IMR-90 (cell line): ENCODE measurements at regions not wholly inside any gene's neighbourhood (a gene's known extent, or its start where the extent isn't known, plus 50 kb on each side); places are given as distances from the start of the nearest gene placed in this dataset.

ENCODE experiments used
- ATAC-seq: fragments of 200-7000 bp; cut with Tn5 transposase; 2 replicates; pipeline ENCODE4 v1.9.1; 2020; ENCODE audit warnings: low read depth, mild to moderate bottlenecking, moderate library complexity
- BruUV-seq: library from RNA; stranded (reverse); fragments of 400-500 nt; replicated peaks from 2 replicates; lab custom pipeline; 2021; lab: Mats Ljungman, UMichigan
- CTCF ChIA-PET: fragments of 300-600 bp; formaldehyde crosslinking; extraction: SDS; loops from one replicate; lab custom pipeline; 2021; ENCODE audit warnings: antibody characterized with exemption; lab: Yijun Ruan, JAX
- POLR2A ChIA-PET: fragments of 300-600 bp; sonication (Branson Sonifier 250); formaldehyde crosslinking; loops from one replicate; lab custom pipeline; 2022; ENCODE audit warnings: antibody characterized with exemption; ENCODE audit not compliant: unreplicated experiment; lab: Charles Lee
- DNase-seq: peaks from one replicate; pipeline ENCODE4 v3.0.0; 2013
- H2AFZ ChIP-seq: replicated peaks from 2 replicates; pipeline ENCODE3; 2013; ENCODE audit warnings: low read length, mild to moderate bottlenecking; ENCODE audit not compliant: poor library complexity
- H2AK5ac ChIP-seq: 2 replicates; pipeline ENCODE4 v1.6.1; 2013; ENCODE audit warnings: low read depth, low read length, inconsistent platforms
- H2AK9ac ChIP-seq: replicated peaks from 2 replicates; pipeline ENCODE3; 2013; ENCODE audit warnings: mild to moderate bottlenecking, low read depth, low read length, moderate library complexity; ENCODE audit not compliant: poor library complexity
- H2BK120ac ChIP-seq: 2 replicates; pipeline ENCODE4 v1.6.1; 2013; ENCODE audit warnings: low read depth, low read length, inconsistent platforms
- H2BK15ac ChIP-seq: 3 replicates; pipeline ENCODE4 v1.6.1; 2013; ENCODE audit warnings: low read depth, low read length, inconsistent platforms
- H2BK20ac ChIP-seq: 2 replicates; pipeline ENCODE4 v1.6.1; 2013; ENCODE audit warnings: low read depth, mild to moderate bottlenecking, inconsistent platforms, low read length, moderate library complexity
- H2BK5ac ChIP-seq: 2 replicates; pipeline ENCODE4 v1.6.1; 2013; ENCODE audit warnings: mild to moderate bottlenecking, low read depth, low read length, inconsistent platforms; ENCODE audit not compliant: poor library complexity, severe bottlenecking
- H3K14ac ChIP-seq: replicated peaks from 2 replicates; pipeline ENCODE4 v1.6.1; 2013; ENCODE audit warnings: low read depth, low read length, inconsistent platforms
- H3K18ac ChIP-seq: 2 replicates; pipeline ENCODE4 v1.6.1; 2013; ENCODE audit warnings: low read depth, low read length, control low read depth
- H3K23ac ChIP-seq: 2 replicates; pipeline ENCODE4 v1.6.1; 2013; ENCODE audit warnings: low read depth, low read length, inconsistent platforms
- H3K27ac ChIP-seq: 2 replicates; pipeline ENCODE4 v1.5.1; 2013; ENCODE audit warnings: mild to moderate bottlenecking, control low read depth, low read length; ENCODE audit not compliant: insufficient read depth
- H3K27me3 ChIP-seq: 2 replicates; pipeline ENCODE4 v1.6.1; 2013; ENCODE audit warnings: low read length; ENCODE audit not compliant: control insufficient read depth, insufficient read depth
- H3K36me3 ChIP-seq: 2 replicates; pipeline ENCODE4 v1.6.1; 2013; ENCODE audit warnings: low read length, mixed read lengths; ENCODE audit not compliant: control insufficient read depth, insufficient read depth
- H3K4ac ChIP-seq: 2 replicates; pipeline ENCODE4 v1.6.1; 2013; ENCODE audit warnings: low read depth, low read length, inconsistent platforms
- H3K4me1 ChIP-seq: 2 replicates; pipeline ENCODE4 v1.6.1; 2013; ENCODE audit warnings: low read length, mixed read lengths; ENCODE audit not compliant: control insufficient read depth, insufficient read depth
- H3K4me2 ChIP-seq: 2 replicates; pipeline ENCODE4 v1.6.1; 2013; ENCODE audit warnings: low read depth, mild to moderate bottlenecking, control low read depth, low read length, moderate library complexity
- H3K4me3 ChIP-seq: 2 replicates; pipeline ENCODE4 v1.5.1; 2013; ENCODE audit warnings: low read depth, mild to moderate bottlenecking, control low read depth, low read length, moderate library complexity; ENCODE audit not compliant: insufficient read depth
- H3K56ac ChIP-seq: 2 replicates; pipeline ENCODE4 v1.6.1; 2013; ENCODE audit warnings: low read length, inconsistent platforms; ENCODE audit not compliant: insufficient read depth; ENCODE audit errors: extremely low read depth
- H3K79me1 ChIP-seq, 2 experiments: 2 replicates each; pipeline ENCODE4 v1.6.1; 2013; ENCODE audit warnings: low read length in 2 of 2, inconsistent platforms in 1 of 2, low read depth in 1 of 2
- H3K9ac ChIP-seq: 2 replicates; pipeline ENCODE4 v1.6.1; 2013; ENCODE audit warnings: low read depth, low read length, control low read depth
- H3K9me1 ChIP-seq: 2 replicates; pipeline ENCODE4 v1.6.1; 2013; ENCODE audit warnings: low read length, inconsistent platforms; ENCODE audit not compliant: insufficient read depth
- H3K9me3 ChIP-seq: 2 replicates; pipeline ENCODE4 v1.6.1; 2013; ENCODE audit warnings: low read length; ENCODE audit not compliant: control insufficient read depth, insufficient read depth
- H4K20me1 ChIP-seq: 2 replicates; pipeline ENCODE4 v1.6.1; 2013; ENCODE audit warnings: low read length, inconsistent platforms; ENCODE audit not compliant: insufficient read depth
- H4K5ac ChIP-seq: 2 replicates; pipeline ENCODE4 v1.6.1; 2013; ENCODE audit warnings: mild to moderate bottlenecking, low read depth, low read length, control low read depth
- H4K8ac ChIP-seq, 2 experiments: 2 replicates each; pipeline ENCODE4 v1.6.1; 2013; ENCODE audit warnings: low read depth in 2 of 2, low read length in 2 of 2, control low read depth in 1 of 2, inconsistent platforms in 1 of 2
- H4K91ac ChIP-seq: 2 replicates; pipeline ENCODE4 v1.6.1; 2013; ENCODE audit warnings: low read depth, low read length, inconsistent platforms; ENCODE audit not compliant: insufficient read depth
- BHLHE40 ChIP-seq: fragments of 150-350 bp; IDR thresholded peaks from 2 replicates; pipeline ENCODE4 v1.6.1; 2016; ENCODE audit warnings: mild to moderate bottlenecking, low read depth, low read length
- CEBPB ChIP-seq: IDR thresholded peaks from 2 replicates; pipeline ENCODE4 v1.6.1; 2012; ENCODE audit warnings: low read depth, low read length, improper control_type of control experiment
- CHD1 ChIP-seq: IDR thresholded peaks from 2 replicates; pipeline ENCODE4 v1.6.1; 2012; ENCODE audit warnings: low read depth, low read length, improper control_type of control experiment
- CTCF ChIP-seq: conservative IDR thresholded peaks from 2 replicates; pipeline ENCODE4 v1.5.1; 2012; ENCODE audit warnings: mild to moderate bottlenecking, low read depth, low read length, improper control_type of control experiment
- ELK1 ChIP-seq: fragments of 150-350 bp; IDR thresholded peaks from 2 replicates; pipeline ENCODE4 v1.6.1; 2016; ENCODE audit warnings: low read depth, mild to moderate bottlenecking, low read length, moderate library complexity, borderline replicate concordance
- FOS ChIP-seq: fragments of 150-350 bp; IDR thresholded peaks from 2 replicates; pipeline ENCODE4 v1.6.1; 2016; ENCODE audit warnings: low read depth, low read length
- MAFK ChIP-seq: IDR thresholded peaks from 2 replicates; pipeline ENCODE4 v1.6.1; 2012; ENCODE audit warnings: low read depth, low read length, improper control_type of control experiment
- MAZ ChIP-seq: IDR thresholded peaks from 2 replicates; pipeline ENCODE4 v1.6.1; 2012; ENCODE audit warnings: low read depth, mild to moderate bottlenecking, low read length, improper control_type of control experiment, moderate library complexity, borderline replicate concordance
- MXI1 ChIP-seq: IDR thresholded peaks from 2 replicates; pipeline ENCODE4 v1.6.1; 2012; ENCODE audit warnings: low read depth, mild to moderate bottlenecking, low read length, moderate library complexity, borderline replicate concordance
- NFE2L2 ChIP-seq: fragments of 150-350 bp; IDR thresholded peaks from 2 replicates; pipeline ENCODE4 v1.6.1; 2016; ENCODE audit warnings: low read depth, mild to moderate bottlenecking, low read length
- POLR2A ChIP-seq: IDR thresholded peaks from 2 replicates; pipeline ENCODE4 v1.6.1; 2012; ENCODE audit warnings: mild to moderate bottlenecking, low read depth, low read length
- RAD21 ChIP-seq: IDR thresholded peaks from 2 replicates; pipeline ENCODE4 v1.6.1; 2012; ENCODE audit warnings: low read length, improper control_type of control experiment
- RCOR1 ChIP-seq: IDR thresholded peaks from 2 replicates; pipeline ENCODE4 v1.6.1; 2012; ENCODE audit warnings: mild to moderate bottlenecking, low read length, improper control_type of control experiment; ENCODE audit not compliant: insufficient replicate concordance
- RFX5 ChIP-seq: IDR thresholded peaks from 2 replicates; pipeline ENCODE4 v1.8.0; 2012; ENCODE audit warnings: low read depth, mild to moderate bottlenecking, low read length, moderate library complexity
- SMC3 ChIP-seq: fragments of 150-350 bp; IDR thresholded peaks from 2 replicates; pipeline ENCODE4 v1.6.1; 2016; ENCODE audit warnings: low read depth, mild to moderate bottlenecking, antibody characterized with exemption, low read length, moderate library complexity
- WGBS, 2 experiments: methylation state at CpG; one replicate each; pipeline versions ENCODE4 v1.1.5 to v1.1.7; 2013; ENCODE audit warnings: missing lambda C conversion rate in 2 of 2; ENCODE audit not compliant: insufficient read length in 1 of 2; ENCODE audit errors: extremely low coverage in 2 of 2; 5-methylcytosine and 5-hydroxymethylcytosine counted together
- dilution Hi-C: fragments of 300-500 bp; cut with HindIII; formaldehyde crosslinking; loops from one replicate; pipeline ENCODE4 v1.14.3; 2018; ENCODE audit warnings: low sequenced_read_pairs; ENCODE audit not compliant: unreplicated experiment
- in situ Hi-C: fragments of 300-500 bp; cut with MboI; formaldehyde crosslinking; loops from 3 replicates; pipeline ENCODE4 v1.14.3; 2019; ENCODE audit warnings: low sequenced_read_pairs, inconsistent platforms, mixed read lengths
- intact Hi-C: fragments of 100-400 bp; cut with micrococcal nuclease; formaldehyde crosslinking; loops from 2 replicates; pipeline ENCODE4 v1.10.0; 2022
- TF ChIP-seq, protein P1 (sequence below): fragments of 150-350 bp; IDR thresholded peaks from 2 replicates; pipeline ENCODE4 v1.6.1; 2017; ENCODE audit warnings: mild to moderate bottlenecking, antibody characterized with exemption, low read length, low read depth

DNA sequence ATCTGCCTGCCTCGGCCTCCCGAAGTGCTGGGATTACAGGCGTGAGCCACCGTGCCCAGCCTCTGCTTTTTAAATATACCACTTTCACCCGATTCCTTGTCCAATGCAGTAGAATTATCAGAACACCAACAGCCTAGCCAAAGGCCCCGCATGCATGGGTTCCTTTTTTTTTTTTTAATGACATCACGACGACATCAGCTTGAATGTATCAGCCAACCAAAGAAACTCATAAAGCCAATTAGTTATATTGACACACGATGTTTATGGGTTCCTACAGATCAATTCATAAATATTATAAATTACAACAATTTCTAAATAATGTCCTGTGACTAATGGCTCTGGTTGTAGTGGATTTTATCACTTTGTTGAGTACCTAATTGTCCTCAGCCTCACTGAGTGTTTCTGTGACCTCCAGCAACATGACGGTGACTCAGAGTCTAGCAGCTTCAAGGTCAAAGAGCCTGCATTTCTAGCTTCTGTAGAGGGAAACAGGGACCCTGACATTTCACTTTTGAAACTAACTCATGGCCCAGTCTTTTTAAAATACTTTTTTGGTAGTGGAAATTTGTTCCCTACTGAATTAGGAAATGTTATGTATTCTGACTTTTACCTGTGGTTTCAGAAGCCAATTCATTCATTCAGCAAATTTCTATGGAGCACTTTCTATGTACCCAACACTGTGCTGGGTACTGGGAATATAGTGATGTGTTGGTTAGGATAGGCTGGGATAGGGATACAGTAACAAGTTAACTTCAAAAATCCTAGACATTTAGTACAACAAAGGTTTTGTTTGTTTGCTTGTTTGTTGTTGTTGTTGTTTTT lies 144.1 kb downstream of the SUDS3 start:
- no peak overlapping the region for H4K5ac ChIP-seq
- no peak overlapping the region for H3K56ac ChIP-seq
- no TSS peak for BruUV-seq
- peaks cover 23% of the 10 kb centered on the region for H3K9me3 ChIP-seq
- H2BK5ac ChIP-seq: no peak overlapping the region
- no peak overlapping the region for H2BK20ac ChIP-seq
- intact Hi-C loops (no loop called here), dilution Hi-C loops (no loop called here), in situ Hi-C loops (no loop called here)
- WGBS, 2 experiments: 94% methylated on average over 2 of the region's 10 CpGs; no CpG with 5 or more reads in 1 of the 2 experiments
- no peak overlapping the region for H3K9ac ChIP-seq
- H2BK15ac ChIP-seq: no peak overlapping the region
- no peak overlapping the region for H3K4me2 ChIP-seq
- H4K20me1 ChIP-seq: no peaks in the 10 kb centered on the region
- no peaks in the 10 kb centered on the region for H3K9me1 ChIP-seq
- no peaks in the 10 kb centered on the region for H3K36me3 ChIP-seq
- no peaks in the 10 kb centered on the region for H3K27me3 ChIP-seq
- H3K27ac ChIP-seq: no peak overlapping the region
- H2AFZ ChIP-seq: no peak overlapping the region
- no peak overlapping the region for H3K18ac ChIP-seq
- H2AK9ac ChIP-seq: no peak overlapping the region
- no peak overlapping the region for H2AK5ac ChIP-seq
- no peak overlapping the region for H4K8ac ChIP-seq
- no peak overlapping the region for H3K4me3 ChIP-seq
- no peak overlapping the region for H3K14ac ChIP-seq
- DNase-seq: no peak
- no peak for TF ChIP-seq POLR2A
- TF ChIP-seq, protein P1, sequence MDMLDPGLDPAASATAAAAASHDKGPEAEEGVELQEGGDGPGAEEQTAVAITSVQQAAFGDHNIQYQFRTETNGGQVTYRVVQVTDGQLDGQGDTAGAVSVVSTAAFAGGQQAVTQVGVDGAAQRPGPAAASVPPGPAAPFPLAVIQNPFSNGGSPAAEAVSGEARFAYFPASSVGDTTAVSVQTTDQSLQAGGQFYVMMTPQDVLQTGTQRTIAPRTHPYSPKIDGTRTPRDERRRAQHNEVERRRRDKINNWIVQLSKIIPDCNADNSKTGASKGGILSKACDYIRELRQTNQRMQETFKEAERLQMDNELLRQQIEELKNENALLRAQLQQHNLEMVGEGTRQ: no peak
- TF ChIP-seq MAZ: no peak
- TF ChIP-seq CEBPB: no peak
- no peak for TF ChIP-seq RAD21
- no peak for TF ChIP-seq NFE2L2
- no peak for TF ChIP-seq BHLHE40
- TF ChIP-seq ELK1: no peak
- no peak for TF ChIP-seq FOS
- no peak for TF ChIP-seq MAFK
- no peak for TF ChIP-seq SMC3
- no peak for TF ChIP-seq RFX5
- TF ChIP-seq MXI1: no peak
- no peak for TF ChIP-seq CTCF
- TF ChIP-seq CHD1: no peak
- no peak for TF ChIP-seq RCOR1
- H2BK120ac ChIP-seq: no peak overlapping the region
- no peak overlapping the region for H3K23ac ChIP-seq
- ATAC-seq: no peak
- H4K91ac ChIP-seq: no peak overlapping the region
- no peaks in the 10 kb centered on the region for H3K79me1 ChIP-seq
- CTCF ChIA-PET: no interaction called here
- POLR2A ChIA-PET: no interaction called here
- H3K4ac ChIP-seq: no peak overlapping the region
- no peaks in the 10 kb centered on the region for H3K4me1 ChIP-seq
